Lung (tissue), 11 donors: ENCODE measurements at regions not wholly inside any gene's neighbourhood (a gene's known extent, or its start where the extent isn't known, plus 50 kb on each side); places are given as distances from the start of the nearest gene placed in this dataset.

Experiments
- ATAC-seq: fragments of 200-7000 bp; cut with Tn5 transposase; one replicate; pipeline ENCODE4 v1.9.1; 2020; ENCODE audit warnings: moderate number of reproducible peaks; ENCODE audit not compliant: insufficient read depth, low FRiP score
- DNase-seq, 3 donors: peaks; one replicate each; pipeline ENCODE4 v3.0.0-alpha.2; 2013 to 2017
- H3K27ac ChIP-seq, 2 donors: one replicate each; pipeline ENCODE4 v1.5.1; 2013; ENCODE audit warnings: mild to moderate bottlenecking in 2 of 2, moderate library complexity in 2 of 2, control low read depth in 1 of 2, inconsistent platforms in 1 of 2, low read depth in 1 of 2, low read length in 1 of 2
- H3K27me3 ChIP-seq, 3 donors: one replicate each; pipeline ENCODE4 v1.5.1; 2013; ENCODE audit warnings: low read length in 2 of 3; ENCODE audit not compliant: control insufficient read depth in 3 of 3, insufficient read depth in 3 of 3
- H3K36me3 ChIP-seq, 4 donors: one replicate each; pipeline ENCODE4 v1.5.1; 2013; ENCODE audit warnings: low read length in 4 of 4, mild to moderate bottlenecking in 1 of 4, moderate library complexity in 1 of 4; ENCODE audit not compliant: control insufficient read depth in 4 of 4, insufficient read depth in 4 of 4
- H3K4me1 ChIP-seq, 5 donors: one replicate each; pipeline ENCODE4 v1.5.1; 2013; ENCODE audit warnings: low read length in 5 of 5, mild to moderate bottlenecking in 2 of 5, moderate library complexity in 1 of 5; ENCODE audit not compliant: control insufficient read depth in 5 of 5, insufficient read depth in 5 of 5
- H3K4me3 ChIP-seq: one replicate; pipeline ENCODE4 v1.5.1; 2013; ENCODE audit warnings: mild to moderate bottlenecking, control low read depth, moderate library complexity
- H3K9ac ChIP-seq, 2 donors: one replicate each; pipeline ENCODE4 v1.5.1; 2013; ENCODE audit warnings: low read length in 2 of 2, control low read depth in 1 of 2; ENCODE audit not compliant: insufficient read depth in 1 of 2
- H3K9me3 ChIP-seq, 4 donors: one replicate each; pipeline ENCODE4 v1.5.1; 2013; ENCODE audit warnings: low read length in 3 of 4, mild to moderate bottlenecking in 1 of 4, moderate library complexity in 1 of 4; ENCODE audit not compliant: control insufficient read depth in 4 of 4, insufficient read depth in 3 of 4
- WGBS, 2 donors: extraction: QIAGEN DNeasy Blood & Tissue Kit; methylation state at CpG; one replicate each; pipeline ENCODE4 v1.1.7; 2013; 5-methylcytosine and 5-hydroxymethylcytosine counted together
- TF ChIP-seq, protein P1 (sequence below): IDR thresholded peaks from 2 replicates; pipeline ENCODE4 v1.5.1; 2012; ENCODE audit warnings: mild to moderate bottlenecking; ENCODE audit errors: control extremely low read depth, extremely low read depth
- donor health status: control.
- donor health status: control.
- donor health status: Bipolar disorder and iron deficiency.
- donor health status: healthy.
- donor health status: DM: yes; HTN: yes; CAD: no.

GRCh38 chr4:31598639-31599038 lies 878.5 kb downstream of the PCDH7 start:
- Histone ChIP-seq H3K9me3 (no peaks in the 10 kb centered on the region), H3K36me3 (no peaks in the 10 kb centered on the region), H3K27me3 (no peaks in the 10 kb centered on the region), H3K4me3 (no peak overlapping the region), H3K4me1 (no peaks in the 10 kb centered on the region), H3K9ac (no peak overlapping the region), H3K27ac (no peak overlapping the region)
- no peak for ATAC-seq
- WGBS, 2 donors, result 69 to 74% methylated on average over 3 of the region's 3 CpGs
- no peak for DNase-seq
- TF ChIP-seq, protein P1, sequence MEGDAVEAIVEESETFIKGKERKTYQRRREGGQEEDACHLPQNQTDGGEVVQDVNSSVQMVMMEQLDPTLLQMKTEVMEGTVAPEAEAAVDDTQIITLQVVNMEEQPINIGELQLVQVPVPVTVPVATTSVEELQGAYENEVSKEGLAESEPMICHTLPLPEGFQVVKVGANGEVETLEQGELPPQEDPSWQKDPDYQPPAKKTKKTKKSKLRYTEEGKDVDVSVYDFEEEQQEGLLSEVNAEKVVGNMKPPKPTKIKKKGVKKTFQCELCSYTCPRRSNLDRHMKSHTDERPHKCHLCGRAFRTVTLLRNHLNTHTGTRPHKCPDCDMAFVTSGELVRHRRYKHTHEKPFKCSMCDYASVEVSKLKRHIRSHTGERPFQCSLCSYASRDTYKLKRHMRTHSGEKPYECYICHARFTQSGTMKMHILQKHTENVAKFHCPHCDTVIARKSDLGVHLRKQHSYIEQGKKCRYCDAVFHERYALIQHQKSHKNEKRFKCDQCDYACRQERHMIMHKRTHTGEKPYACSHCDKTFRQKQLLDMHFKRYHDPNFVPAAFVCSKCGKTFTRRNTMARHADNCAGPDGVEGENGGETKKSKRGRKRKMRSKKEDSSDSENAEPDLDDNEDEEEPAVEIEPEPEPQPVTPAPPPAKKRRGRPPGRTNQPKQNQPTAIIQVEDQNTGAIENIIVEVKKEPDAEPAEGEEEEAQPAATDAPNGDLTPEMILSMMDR, result no peak

GRCh38 chr4:31601793-31602192 lies 881.6 kb downstream of the PCDH7 start:
- H3K9me3 ChIP-seq, result no peaks in the 10 kb centered on the region
- DNase-seq (no peak), ATAC-seq (no peak)
- H3K9ac ChIP-seq, result no peak overlapping the region
- H3K4me1 ChIP-seq, result no peaks in the 10 kb centered on the region
- TF ChIP-seq, protein P1, result no peak
- no peak overlapping the region for H3K4me3 ChIP-seq
- H3K27me3 ChIP-seq, result no peaks in the 10 kb centered on the region
- no peak overlapping the region for H3K27ac ChIP-seq
- H3K36me3 ChIP-seq, result no peaks in the 10 kb centered on the region

DNA sequence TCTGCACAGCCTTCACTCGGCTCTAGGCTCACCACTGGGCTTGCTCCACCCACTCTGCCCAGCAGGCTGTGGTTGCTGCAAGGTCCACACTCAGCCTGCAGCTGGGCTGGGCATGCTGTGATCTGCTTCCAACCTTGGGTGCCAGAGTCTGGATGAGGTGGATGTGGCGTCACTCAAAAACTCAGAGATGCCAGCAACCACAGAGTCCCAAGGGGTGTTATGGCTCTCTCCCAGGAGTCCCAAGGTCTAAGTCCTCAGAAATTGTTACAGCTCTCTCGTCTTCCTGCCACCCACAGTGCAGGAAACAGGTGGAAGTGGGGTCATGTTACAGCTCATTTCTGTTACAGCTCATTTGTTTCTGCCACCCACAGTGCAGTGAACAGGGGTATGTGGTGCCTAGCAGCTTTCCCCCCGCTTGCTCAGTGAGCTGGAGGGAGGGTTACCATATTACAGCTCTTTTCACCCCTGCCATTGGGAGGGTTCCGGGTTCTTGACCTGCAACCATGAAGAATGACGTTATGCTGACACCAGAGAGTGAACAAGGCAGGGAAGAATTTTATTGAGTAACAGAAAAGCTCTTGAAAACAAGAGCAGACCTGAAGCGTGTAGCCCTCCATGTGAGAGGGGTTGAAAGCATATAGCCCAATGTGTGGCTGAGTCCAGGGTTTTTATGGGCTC lies 893.9 kb downstream of the PCDH7 start:
- 73 to 79% methylated on average over 7 of the region's 7 CpGs for WGBS, 2 donors

More for the DNA sequence above, 893.9 kb downstream of the PCDH7 start:
- no peak for DNase-seq
- no peaks in the 10 kb centered on the region for H3K4me1 ChIP-seq
- H3K4me3 ChIP-seq, result no peak overlapping the region
- TF ChIP-seq, protein P1, result no peak
- ATAC-seq, result no peak
- H3K27me3 ChIP-seq, result no peaks in the 10 kb centered on the region
- peaks cover 0 to 3% (median 1%) of the 10 kb centered on the region in 4 donors for H3K9me3 ChIP-seq
- no peak overlapping the region for H3K27ac ChIP-seq
- no peaks in the 10 kb centered on the region for H3K36me3 ChIP-seq
- no peak overlapping the region for H3K9ac ChIP-seq
